ENCODE measurements at regions not wholly inside any gene's neighbourhood (a gene's known extent, or its start where the extent isn't known, plus 50 kb on each side); places are given as distances from the start of the nearest gene placed in this dataset.

DNA sequence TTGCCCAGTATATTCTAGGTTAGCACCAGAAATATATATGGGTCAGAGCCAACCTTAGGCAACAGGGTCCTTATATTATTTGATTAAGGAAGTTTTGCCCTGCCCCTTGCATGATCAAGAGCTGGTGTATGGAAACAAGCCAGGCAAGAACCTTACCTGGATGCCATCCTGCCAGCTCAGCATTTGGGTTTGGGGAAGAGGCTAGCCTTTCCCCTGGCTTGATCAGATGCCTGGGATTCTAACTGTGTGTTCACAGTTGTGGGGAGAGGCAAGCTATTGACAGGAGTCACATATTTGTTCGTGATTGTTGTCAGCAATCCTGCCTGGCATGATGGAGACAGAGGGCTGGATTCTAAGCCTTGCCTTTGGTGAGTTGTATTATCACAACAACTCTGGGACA lies 260.0 kb upstream of the DACH1 start:
- TF ChIP-seq, protein P1, sequence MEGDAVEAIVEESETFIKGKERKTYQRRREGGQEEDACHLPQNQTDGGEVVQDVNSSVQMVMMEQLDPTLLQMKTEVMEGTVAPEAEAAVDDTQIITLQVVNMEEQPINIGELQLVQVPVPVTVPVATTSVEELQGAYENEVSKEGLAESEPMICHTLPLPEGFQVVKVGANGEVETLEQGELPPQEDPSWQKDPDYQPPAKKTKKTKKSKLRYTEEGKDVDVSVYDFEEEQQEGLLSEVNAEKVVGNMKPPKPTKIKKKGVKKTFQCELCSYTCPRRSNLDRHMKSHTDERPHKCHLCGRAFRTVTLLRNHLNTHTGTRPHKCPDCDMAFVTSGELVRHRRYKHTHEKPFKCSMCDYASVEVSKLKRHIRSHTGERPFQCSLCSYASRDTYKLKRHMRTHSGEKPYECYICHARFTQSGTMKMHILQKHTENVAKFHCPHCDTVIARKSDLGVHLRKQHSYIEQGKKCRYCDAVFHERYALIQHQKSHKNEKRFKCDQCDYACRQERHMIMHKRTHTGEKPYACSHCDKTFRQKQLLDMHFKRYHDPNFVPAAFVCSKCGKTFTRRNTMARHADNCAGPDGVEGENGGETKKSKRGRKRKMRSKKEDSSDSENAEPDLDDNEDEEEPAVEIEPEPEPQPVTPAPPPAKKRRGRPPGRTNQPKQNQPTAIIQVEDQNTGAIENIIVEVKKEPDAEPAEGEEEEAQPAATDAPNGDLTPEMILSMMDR (IDR thresholded peaks at IDR 0.05; ENCODE audit: extremely low read depth, insufficient read depth, missing control alignments) = no peak
- no peak for DNase-seq (ENCODE audit: low spot score)
- in situ Hi-C loops (cut with MboI; ENCODE audit: low pct_unique_long_range_greater_than_20kb, low sequenced_read_pairs, unreplicated experiment) = no loop called here

DNA sequence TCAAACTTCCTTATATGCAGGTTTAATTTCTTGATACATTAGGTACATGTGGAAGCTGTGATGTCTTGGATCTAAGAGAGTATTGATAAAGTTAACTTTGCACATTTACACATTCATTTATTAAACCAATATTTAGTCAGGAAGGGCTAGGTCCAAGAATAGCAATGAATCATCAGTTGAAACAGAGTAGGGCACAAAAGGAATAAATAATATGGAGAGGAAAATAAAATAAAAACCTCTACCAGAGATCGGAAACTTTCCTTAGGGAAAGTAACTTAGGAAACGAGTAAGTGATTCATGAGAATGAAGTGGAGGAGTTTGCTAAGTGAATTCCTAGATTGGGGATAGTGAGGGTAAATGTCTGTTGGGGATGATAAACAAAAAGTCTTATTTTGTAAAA lies 259.4 kb upstream of the DACH1 start:
- in situ Hi-C loops (cut with MboI; ENCODE audit: low pct_unique_long_range_greater_than_20kb, low sequenced_read_pairs, unreplicated experiment) = no loop called here
- no peak for DNase-seq (ENCODE audit: low spot score)
- TF ChIP-seq, protein P1 (IDR thresholded peaks at IDR 0.05; ENCODE audit: extremely low read depth, insufficient read depth, missing control alignments) = no peak

DNA sequence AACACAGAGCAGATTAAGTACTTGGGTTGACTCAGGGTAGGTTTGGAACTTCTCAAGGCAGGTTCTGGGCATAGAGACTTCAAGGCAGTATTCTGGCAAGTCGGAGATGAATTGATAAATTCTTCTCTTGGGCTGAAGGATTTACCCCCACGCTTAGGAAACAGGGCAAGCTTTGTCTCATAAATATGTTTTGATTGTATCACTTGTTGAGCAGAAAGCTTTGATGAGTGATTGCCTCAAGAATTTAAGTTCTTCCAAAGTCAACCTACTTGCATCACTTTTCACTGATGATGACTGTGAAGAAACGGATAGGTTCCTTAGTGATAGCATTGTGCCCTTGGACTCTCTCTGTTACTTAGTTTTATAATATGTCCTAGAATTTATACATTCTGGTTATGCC lies 258.6 kb upstream of the DACH1 start:
- TF ChIP-seq, protein P1 (IDR thresholded peaks at IDR 0.05; ENCODE audit: extremely low read depth, insufficient read depth, missing control alignments) = no peak
- DNase-seq (ENCODE audit: low spot score) = no peak
- in situ Hi-C loops (cut with MboI; ENCODE audit: low pct_unique_long_range_greater_than_20kb, low sequenced_read_pairs, unreplicated experiment) = no loop called here

DNA sequence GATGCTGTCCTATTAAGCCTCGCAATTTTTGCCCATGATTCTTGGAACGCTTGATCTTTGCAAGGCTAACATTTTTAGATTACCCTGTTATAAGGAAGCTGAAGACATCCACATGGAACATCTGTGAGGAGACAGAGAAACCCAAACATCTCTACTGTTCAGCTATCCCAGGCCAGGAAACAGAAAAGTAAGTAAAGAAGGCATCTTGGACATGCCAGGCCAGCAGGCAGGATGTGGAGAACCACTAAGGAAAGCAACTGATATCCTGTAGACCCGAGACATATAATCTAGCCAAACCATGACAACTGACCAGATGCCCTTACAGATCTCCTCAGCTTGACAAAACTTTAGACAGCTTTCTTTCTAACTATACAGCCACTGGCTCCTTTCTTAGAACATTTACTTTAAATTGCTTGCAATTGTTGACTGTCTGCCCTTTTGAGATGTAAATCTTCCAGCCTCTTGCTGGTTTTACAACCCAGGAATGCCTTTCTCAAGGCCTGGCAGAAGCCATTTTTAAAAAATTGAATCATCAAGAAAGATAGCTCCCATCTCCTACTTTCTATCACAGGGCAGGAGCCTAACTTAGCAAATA lies 255.8 kb upstream of the DACH1 start:
- no peak for DNase-seq (ENCODE audit: low spot score)
- TF ChIP-seq, protein P1 (IDR thresholded peaks at IDR 0.05; ENCODE audit: extremely low read depth, insufficient read depth, missing control alignments) = no peak
- in situ Hi-C loops (cut with MboI; ENCODE audit: low pct_unique_long_range_greater_than_20kb, low sequenced_read_pairs, unreplicated experiment) = no loop called here

DNA sequence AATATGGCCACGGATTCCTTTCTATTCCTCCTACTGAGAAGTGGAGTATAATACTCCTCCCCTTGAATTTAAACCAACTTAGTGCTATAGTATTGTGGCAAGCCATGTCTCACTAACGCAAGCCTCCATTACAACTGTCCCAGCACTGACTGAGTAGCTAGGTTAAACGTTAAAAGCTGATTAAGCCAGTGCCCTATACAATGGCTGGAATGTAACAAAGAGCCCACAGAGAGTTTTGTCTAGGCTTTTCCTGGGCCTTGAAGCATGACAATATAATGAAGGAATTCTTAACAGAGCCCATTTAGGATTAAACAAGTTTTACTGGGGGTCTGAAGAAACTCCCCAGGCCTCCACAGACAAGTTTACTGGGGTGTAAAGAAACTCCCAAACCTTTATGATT lies 254.5 kb upstream of the DACH1 start:
- no peak for DNase-seq (ENCODE audit: low spot score)
- TF ChIP-seq, protein P1 (IDR thresholded peaks at IDR 0.05; ENCODE audit: extremely low read depth, insufficient read depth, missing control alignments) = no peak
- in situ Hi-C loops (cut with MboI; ENCODE audit: low pct_unique_long_range_greater_than_20kb, low sequenced_read_pairs, unreplicated experiment) = no loop called here

DNA sequence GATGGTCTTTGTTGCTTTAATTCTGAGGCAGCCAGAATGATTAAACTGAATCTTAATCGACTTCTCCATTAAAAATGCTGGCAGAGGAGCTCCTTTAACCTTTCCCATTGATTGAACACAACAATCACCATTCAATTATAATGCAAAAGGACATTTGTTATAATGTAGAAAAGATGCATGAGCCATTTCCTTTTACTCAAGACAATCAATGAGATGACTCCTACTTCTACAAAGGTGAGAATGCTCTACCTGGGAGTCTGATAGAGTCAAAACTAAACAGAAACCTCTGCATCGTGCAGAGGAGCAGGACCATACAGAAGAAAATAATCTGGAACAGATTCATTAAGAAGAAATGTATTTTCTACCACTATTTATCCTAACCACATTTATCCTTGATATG lies 253.6 kb upstream of the DACH1 start:
- DNase-seq (ENCODE audit: low spot score) = no peak
- in situ Hi-C loops (cut with MboI; ENCODE audit: low pct_unique_long_range_greater_than_20kb, low sequenced_read_pairs, unreplicated experiment) = no loop called here
- TF ChIP-seq, protein P1 (IDR thresholded peaks at IDR 0.05; ENCODE audit: extremely low read depth, insufficient read depth, missing control alignments) = no peak

DNA sequence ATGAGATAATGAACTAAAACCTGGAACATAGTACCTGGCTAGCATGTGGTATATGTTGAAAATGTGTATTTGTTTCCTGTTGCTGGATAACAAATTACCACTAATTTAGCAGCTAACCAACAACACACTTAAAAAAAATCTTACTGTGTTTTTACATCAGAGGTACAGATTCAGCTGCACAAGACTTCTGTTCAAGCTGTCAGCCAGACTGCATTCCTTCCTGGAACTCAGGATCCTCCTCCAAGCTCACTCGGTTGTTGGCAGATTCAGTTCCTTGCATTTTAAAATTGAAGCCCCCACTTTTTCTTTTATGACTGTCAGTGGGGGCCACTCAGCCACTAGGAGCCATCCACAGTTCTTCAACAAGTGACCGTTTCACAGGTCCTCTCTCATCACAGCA lies 246.9 kb upstream of the DACH1 start:
- DNase-seq (ENCODE audit: low spot score) = no peak
- TF ChIP-seq, protein P1 (IDR thresholded peaks at IDR 0.05; ENCODE audit: extremely low read depth, insufficient read depth, missing control alignments) = no peak
- in situ Hi-C loops (cut with MboI; ENCODE audit: low pct_unique_long_range_greater_than_20kb, low sequenced_read_pairs, unreplicated experiment) = no loop called here
